GM12872 (cell line): ENCODE measurements at regions not wholly inside any gene's neighbourhood (a gene's known extent, or its start where the extent isn't known, plus 50 kb on each side); places are given as distances from the start of the nearest gene placed in this dataset.

Source experiments
- TF ChIP-seq, protein P1 (sequence below): IDR thresholded peaks from 3 replicates; pipeline ENCODE4 v1.5.1; 2011; ENCODE audit warnings: low read depth, mild to moderate bottlenecking, low read length, moderate library complexity; ENCODE audit not compliant: insufficient read depth

DNA sequence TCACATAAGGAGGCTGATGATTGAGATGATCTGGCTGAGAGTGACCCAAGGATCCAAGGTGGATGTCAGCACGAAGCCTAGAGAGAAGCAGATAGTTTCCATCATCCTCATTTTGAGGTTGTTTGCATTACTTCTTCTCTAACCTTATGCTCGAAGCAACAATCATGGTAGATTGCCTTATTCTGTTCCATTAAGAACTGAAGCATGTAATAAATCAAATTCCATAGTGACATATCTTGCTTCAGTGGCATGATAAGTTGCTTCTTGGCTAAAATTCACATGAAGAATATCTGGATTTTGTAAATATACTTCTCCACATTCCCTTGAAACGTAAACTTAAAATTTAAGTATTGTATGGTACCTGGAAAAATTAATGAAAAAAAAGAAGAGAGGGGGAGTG, 377.8 kb upstream of the DACH1 start:
- TF ChIP-seq, protein P1, sequence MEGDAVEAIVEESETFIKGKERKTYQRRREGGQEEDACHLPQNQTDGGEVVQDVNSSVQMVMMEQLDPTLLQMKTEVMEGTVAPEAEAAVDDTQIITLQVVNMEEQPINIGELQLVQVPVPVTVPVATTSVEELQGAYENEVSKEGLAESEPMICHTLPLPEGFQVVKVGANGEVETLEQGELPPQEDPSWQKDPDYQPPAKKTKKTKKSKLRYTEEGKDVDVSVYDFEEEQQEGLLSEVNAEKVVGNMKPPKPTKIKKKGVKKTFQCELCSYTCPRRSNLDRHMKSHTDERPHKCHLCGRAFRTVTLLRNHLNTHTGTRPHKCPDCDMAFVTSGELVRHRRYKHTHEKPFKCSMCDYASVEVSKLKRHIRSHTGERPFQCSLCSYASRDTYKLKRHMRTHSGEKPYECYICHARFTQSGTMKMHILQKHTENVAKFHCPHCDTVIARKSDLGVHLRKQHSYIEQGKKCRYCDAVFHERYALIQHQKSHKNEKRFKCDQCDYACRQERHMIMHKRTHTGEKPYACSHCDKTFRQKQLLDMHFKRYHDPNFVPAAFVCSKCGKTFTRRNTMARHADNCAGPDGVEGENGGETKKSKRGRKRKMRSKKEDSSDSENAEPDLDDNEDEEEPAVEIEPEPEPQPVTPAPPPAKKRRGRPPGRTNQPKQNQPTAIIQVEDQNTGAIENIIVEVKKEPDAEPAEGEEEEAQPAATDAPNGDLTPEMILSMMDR = no peak

DNA sequence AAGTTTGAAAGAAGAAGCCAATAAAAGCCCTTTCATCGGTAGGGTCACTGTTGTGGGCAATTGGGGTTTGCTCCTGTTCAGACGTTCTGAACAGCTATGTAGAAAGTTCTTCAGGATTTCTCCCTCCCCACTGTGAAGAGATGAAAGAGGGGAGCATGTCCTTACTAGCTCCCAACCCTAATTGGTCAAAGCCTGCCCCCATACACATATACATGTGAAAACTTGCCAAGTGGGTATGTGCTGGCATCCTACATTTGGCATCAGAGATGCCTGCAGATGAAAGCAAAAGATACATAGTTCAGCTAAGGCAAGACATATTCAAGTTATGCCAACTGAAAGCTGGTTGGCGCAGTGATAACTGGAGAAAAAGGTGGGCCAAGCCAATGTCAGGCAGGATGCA, 363.1 kb upstream of the DACH1 start:
- TF ChIP-seq, protein P1 = no peak

- TF ChIP-seq, protein P1 = no peak
Observed at GRCh38 chr13:72229067-72229466, 362.1 kb upstream of the DACH1 start.

DNA sequence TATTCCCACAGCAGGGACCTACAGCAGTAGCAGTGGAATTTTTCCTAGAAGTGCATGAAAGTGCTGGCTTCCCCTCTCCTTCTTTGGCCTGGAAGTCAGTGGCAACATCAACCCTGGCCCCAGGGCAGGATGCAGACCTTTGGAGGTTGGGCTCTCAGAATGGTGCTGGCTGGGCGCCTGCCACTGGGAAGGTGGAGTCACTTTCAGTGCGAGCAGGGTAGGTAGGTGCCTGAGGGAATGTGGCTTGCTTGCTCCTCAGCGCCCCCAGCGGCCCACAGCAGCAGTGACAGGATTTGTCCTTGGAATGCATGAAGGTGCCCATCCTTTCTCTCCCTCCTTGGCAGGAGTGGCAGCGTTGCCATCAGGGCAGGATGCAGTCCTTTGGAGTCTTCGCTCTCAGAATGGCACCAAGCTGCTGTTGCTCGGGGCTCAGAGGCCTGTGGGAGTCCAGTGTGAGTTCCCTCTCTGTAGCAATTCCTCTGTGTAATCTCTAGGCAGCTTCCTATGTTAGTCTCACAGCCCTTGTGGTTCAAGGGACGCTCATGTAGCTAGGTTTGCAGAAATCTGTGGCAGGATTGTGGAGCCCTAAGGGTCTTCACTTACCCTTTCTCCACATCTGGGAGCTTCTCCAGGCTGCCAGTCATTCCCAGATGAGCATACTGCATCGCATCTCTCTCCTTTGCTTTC, 354.4 kb upstream of the DACH1 start:
- TF ChIP-seq, protein P1 = peak; percentile 88

- TF ChIP-seq, protein P1 = no peak
Observed at GRCh38 chr13:72218966-72219365, 352.0 kb upstream of the DACH1 start.

DNA sequence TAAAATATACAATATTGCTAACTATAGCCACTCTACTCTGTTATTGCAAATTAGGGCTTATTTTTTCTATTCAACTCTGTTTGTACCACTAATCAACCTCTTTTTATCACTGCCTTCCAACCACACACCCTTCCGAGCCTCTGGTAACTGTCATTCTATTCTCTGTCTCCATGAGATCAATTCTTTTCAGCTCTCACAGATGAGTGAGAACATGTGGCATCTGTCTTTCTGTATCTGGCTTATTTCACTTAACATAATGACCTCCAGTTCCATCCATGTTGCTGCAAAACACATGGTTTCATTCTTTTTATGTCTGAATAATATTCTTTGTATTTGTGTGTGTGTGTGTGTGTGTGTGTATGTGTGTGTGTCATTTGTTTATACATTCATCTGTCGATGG, 350.1 kb upstream of the DACH1 start:
- TF ChIP-seq, protein P1 = no peak

DNA sequence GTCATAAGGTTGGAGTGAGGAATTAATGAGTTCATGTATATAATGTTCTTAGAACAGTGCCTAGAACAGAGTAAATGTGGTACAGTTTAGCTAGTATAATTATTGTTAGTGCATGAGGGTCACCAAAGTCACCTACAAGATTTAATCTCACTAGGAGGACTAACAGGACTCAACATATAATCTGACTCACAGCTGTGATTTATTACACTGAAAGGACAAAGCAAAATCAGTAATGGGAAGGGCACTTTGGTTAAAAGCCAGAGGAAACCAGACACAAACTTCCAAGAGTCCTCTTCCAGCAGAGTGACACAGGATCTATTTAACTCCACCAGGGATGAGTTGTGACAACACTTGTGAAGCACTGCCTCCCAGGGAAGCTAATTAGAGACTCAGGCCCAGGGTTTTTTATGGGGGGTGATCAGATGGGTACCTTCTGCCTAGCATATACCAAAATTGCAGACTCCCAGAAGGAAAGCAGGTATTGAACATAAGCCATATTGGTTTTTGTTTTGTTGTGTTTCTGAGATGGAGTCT, 341.2 kb upstream of the DACH1 start:
- TF ChIP-seq, protein P1 = no peak
